LNCAP (cell line): ENCODE measurements at regions not wholly inside any gene's neighbourhood (a gene's known extent, or its start where the extent isn't known, plus 50 kb on each side); places are given as distances from the start of the nearest gene placed in this dataset.

Source experiments
- TF ChIP-seq, protein P1 (sequence below): fragments of 450-650 bp; IDR thresholded peaks from 2 replicates; pipeline ENCODE4 v1.5.1; 2017; ENCODE audit warnings: mild to moderate bottlenecking

DNA sequence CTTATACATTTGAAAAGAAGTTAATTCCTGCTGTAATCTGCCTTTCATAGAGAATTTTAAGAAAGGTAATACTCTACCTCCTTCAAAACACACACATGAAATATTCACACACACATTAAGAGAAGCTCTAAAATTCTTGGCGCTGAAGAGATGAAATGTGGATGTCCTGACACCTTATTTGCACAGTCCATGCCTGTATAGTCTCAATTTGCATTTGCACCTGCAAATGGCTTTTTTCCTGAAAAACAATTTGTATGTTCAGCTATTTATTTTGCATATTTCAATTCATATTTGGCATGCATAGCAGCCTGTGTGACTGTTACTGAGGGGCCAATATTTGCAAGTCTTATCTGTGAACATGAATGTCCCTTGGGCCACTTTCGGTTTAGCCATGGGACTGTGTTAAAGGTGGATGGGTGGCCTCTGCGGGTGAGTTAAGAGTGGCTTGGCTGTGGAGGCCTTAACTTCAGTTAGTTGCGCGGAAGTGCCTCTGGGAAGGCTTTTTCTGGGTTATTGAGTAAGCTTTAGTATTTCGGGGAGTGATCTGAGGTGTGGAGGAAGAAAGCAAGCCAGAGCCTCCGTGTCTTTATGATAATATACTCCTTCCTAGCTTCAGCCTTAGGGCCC lies 443.3 kb upstream of the FAT1 start:
- TF ChIP-seq, protein P1, sequence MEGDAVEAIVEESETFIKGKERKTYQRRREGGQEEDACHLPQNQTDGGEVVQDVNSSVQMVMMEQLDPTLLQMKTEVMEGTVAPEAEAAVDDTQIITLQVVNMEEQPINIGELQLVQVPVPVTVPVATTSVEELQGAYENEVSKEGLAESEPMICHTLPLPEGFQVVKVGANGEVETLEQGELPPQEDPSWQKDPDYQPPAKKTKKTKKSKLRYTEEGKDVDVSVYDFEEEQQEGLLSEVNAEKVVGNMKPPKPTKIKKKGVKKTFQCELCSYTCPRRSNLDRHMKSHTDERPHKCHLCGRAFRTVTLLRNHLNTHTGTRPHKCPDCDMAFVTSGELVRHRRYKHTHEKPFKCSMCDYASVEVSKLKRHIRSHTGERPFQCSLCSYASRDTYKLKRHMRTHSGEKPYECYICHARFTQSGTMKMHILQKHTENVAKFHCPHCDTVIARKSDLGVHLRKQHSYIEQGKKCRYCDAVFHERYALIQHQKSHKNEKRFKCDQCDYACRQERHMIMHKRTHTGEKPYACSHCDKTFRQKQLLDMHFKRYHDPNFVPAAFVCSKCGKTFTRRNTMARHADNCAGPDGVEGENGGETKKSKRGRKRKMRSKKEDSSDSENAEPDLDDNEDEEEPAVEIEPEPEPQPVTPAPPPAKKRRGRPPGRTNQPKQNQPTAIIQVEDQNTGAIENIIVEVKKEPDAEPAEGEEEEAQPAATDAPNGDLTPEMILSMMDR = no peak

DNA sequence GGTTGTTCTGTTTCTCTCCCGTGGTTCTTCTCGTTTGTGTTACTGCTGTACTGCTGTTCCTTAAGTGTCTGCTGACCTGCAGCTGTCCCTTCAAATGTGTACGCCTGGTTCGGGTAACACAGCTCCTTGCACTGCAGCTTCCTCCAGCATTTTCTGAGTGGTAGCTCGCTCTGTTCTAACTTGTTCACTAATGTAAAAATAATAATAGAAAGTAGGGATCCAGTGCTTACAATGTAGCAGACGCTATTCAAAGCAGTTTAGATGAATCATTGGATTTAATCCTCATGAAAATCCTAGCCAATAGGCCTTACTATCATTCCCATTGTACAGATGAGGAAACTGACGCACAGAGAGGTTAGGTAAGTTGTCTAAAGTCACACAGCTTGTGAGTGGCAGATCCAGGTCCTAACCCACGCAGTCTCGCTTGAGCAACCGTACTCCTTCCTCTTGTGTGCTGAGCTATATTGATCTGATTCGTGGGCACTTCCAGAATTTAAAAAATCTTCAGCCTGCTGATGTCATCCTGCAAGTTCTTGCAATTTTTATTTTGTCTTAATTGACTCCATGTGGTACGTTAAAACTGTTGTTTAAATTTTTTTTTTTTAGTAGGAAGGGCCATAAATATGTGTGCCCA lies 448.2 kb upstream of the FAT1 start:
- TF ChIP-seq, protein P1 = no peak

DNA sequence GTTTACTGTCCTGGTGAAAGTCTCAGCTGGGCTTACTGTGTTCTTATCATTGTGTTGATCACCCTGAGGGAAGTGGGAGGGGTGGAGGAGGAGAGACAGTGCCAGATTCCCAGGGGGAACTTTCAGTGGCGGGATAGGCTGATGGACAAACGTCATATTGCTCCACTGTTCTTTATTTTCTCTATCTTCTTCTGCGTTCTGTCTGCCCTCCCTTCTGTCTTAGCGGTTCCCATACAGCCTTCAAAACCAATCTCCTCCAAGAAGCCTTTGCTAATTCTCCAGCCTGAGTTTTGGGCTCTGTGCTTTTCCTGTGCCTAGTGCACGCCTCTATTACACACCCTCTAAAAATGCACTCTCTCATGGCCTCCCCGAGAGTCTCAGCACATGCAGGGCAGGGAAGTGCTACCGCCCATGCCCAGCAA lies 448.7 kb upstream of the FAT1 start:
- TF ChIP-seq, protein P1 = no peak

DNA sequence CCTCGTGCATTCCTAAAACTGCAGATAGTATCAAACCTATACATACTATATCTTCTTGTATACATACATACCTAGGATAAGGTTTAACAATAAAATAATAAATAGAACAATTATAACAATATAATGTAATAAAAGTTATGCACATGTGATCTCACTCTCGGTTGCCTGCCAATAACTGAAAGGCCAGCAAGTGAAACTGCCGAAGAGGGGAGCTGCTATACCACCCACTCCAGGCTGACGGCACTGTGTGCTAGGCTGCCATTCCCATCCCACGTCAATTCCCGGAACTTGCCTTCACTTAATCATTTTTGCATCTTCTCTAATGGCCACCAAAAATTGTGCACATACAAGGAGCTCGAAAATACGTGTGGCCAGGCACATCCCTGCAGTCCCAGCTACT lies 451.1 kb upstream of the FAT1 start:
- TF ChIP-seq, protein P1 = no peak

DNA sequence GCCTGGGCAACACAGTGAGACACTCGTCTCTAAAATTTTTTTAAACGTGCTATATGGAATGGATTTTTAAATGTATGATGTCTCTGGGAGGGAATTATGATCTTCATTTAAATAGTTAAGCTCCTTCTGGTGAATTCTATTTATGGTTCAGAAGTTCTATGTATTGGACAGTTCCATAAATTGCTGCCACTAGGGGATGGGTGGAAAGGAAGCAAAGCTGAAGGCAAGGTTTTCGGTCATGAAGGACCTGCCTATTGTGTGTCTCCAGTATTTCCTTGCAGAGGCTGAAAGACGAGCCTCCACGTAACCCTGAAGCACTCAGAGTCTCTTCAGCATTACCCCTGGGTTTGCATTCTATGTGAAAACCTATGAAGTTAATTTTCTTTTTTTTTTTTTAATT lies 451.5 kb upstream of the FAT1 start:
- TF ChIP-seq, protein P1 = no peak

DNA sequence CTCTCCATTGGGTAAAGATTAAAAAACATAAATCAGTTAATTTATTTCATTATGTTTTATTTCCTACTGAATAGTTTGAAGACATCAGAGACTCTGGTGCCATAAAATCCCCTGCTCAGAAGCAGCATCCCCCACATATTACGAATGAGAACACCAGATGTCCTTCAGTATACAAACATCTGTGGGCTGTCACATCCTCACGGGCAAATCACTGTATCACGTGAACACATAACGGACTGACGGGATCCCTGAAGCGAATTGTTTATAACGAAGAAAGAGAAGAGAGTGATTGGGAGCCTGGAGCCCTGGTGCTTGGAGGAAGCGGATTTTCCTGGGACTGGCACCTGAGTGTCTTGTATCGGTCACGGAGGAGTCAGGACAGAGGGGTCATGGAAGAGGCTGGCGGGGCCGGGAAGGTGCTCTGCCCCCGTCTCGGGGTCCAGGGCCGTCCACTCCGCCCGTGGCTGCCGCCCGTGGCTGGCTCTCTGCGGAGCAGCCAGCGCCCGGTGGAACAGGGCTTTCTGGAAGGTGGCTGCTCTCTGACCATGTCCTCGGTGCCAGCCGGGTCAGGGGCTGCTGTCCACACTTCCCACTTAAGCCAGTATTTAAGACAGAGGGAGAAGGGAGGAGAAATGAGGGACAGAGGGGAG lies 452.7 kb upstream of the FAT1 start:
- TF ChIP-seq, protein P1 = no peak

DNA sequence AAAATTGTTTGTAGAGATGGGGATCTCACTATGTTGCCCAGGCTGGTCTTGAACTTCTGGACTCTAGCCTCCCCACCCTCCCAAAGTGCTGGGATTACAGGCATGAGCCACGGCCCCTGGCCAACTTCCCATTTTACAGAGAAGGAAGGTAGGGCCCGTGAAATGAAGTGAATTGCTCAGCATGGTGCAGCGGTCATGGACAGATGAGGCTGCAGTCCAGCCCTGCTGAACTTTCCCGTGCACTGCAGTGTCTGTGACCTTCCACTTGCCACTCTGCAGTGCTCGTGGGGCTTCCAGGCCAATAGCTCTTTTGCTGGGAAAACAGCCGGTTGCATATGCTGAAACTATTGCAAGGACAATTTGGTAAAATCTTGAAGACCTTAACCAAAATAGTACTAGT lies 454.4 kb upstream of the FAT1 start:
- TF ChIP-seq, protein P1 = no peak
